IPS DF 4.7 (cell line): ENCODE measurements at regions not wholly inside any gene's neighbourhood (a gene's known extent, or its start where the extent isn't known, plus 50 kb on each side); places are given as distances from the start of the nearest gene placed in this dataset.

Source experiments
- DNase-seq: peaks from one replicate; pipeline ENCODE4 v3.0.0-alpha.2; 2013; ENCODE audit warnings: low spot score; ENCODE audit errors: extremely low read depth

DNA sequence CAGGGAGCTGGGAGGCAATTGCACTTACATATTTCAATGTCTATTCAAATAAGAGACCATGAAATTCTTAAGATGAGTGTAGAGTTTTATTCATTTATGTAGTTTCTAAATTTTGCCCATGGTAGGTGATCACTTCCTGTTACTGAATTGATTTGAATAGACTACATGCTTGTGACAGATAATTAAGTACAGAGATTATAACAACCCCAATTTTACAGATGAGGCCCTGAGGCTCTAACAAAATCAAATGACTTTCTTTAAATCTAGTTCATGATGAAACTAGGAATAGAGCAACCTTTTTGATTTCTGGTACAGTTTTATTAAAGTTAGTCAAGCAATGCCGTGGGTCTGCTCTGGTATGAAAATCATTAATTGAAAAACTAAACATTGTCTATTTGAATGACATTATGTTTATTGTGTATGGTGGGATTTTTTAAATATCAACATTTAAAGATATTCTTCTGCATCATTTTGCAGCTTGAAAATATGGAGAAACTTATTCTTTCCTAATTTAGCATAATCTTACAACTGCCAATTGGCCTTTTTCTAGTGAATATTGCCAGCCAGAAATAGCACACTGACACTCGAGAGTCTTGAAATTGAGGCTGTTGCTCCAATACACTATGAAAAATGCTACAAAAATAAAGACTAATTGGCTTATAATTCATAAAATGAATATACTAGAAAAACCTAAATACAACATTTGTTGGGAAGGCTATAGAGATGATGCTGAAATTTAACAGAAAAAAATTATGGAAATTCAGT lies 308.9 kb downstream of the SLC6A15 start:
- DNase-seq, result no peak

DNA sequence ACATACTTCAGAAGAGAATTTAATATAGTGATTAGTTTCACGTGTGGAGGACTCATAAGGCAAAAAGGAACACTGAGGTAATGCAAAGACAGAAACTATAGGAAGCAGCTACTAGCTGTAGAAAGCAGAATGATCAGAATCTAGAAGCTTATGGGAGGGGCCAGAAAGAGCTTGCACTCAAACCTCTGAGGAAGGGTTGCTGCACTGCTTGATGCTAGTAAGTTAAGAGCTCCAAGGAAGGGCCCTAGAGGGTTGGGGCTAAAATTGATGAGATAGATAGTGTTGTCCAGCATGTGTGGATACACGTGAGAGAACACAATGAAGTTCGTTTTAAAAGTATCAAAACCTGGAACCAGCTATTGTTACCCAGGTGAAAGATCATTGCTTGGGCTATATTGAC lies 311.1 kb downstream of the SLC6A15 start:
- DNase-seq, result no peak

GRCh38 chr12:84599539-84599938 lies 313.1 kb downstream of the SLC6A15 start:
- DNase-seq, result no peak

- no peak for DNase-seq
Observed at GRCh38 chr12:84596266-84596665, 316.3 kb downstream of the SLC6A15 start.

GRCh38 chr12:84594157-84594556 lies 318.4 kb downstream of the SLC6A15 start:
- no peak for DNase-seq

GRCh38 chr12:84585776-84586395 lies 326.7 kb downstream of the SLC6A15 start:
- DNase-seq, result no peak

DNA sequence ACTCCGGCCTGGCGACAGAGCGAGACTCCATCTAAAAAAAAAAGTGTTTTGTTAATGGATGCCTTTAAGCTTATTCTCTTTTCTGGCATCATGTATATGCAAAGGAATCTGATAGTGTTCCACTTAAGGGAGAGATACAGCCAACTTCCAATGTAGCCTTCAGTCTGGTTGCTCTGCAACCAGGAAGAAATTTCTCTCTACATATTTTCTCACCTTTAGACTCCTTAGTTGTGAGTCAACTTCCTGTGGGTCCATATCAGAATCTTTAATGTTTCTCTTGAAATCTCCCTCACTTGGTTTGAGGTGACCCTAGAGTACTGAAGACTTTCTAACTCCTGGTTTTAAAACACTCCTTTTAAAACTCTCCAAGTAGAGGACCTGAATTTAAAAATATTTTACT lies 340.4 kb downstream of the SLC6A15 start:
- DNase-seq, result no peak

DNA sequence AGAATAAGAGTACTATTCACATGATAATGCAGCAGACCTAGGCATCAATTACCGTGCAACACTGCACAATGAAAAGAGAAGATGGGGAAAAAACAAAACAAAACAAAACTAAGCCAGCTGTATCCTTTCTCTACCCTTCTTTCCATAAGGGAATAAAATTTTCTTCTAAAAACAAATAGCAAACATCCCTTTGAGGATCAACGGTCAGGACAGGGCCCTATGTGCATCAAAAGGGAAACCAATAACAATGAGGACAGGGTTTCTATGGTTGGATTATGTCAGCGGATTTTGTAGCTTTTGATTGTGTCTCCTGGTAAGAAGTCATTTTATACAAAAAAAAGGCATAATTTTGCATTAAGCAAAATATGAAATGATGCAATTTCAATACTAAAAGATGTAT lies 350.3 kb downstream of the SLC6A15 start:
- no peak for DNase-seq

- DNase-seq, result no peak
Observed at GRCh38 chr12:84561351-84561750, 351.2 kb downstream of the SLC6A15 start.

- no peak for DNase-seq
Observed at GRCh38 chr12:84554199-84554723, 358.3 kb downstream of the SLC6A15 start.

DNA sequence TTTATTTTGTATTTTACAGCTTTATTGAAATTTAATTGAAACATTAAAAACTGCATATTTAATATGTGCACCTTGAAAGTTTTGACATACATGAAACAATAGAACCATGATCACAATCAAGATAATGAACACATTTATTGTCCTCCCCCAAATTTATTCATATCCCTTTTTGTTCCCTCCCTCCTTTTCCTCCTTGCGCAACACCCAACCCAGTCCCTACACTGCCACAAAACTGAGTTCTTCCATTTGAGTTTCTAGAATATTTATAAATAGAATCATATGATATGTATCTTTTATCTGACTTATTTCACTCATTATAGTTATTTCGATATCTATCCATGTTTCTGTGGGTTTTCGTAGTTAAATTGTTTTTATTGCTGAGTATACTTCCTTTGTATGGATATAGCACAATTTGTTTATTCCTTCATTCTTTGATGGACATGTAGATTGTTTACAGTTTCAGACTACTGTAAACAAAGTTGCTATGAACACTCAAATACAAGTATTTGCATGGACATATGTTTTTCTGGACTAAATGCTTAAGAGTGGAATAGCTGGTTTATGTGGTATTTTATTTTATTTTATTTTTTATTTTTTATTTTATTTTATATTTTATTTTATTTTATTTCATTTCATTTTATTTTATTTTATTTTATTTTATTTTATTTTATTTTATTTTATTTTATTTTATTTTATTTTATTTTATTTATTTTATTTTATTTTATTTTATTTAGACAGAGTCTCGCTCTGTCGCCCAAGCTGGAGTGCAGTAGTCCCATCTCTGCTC lies 359.1 kb downstream of the SLC6A15 start:
- DNase-seq, result no peak

DNA sequence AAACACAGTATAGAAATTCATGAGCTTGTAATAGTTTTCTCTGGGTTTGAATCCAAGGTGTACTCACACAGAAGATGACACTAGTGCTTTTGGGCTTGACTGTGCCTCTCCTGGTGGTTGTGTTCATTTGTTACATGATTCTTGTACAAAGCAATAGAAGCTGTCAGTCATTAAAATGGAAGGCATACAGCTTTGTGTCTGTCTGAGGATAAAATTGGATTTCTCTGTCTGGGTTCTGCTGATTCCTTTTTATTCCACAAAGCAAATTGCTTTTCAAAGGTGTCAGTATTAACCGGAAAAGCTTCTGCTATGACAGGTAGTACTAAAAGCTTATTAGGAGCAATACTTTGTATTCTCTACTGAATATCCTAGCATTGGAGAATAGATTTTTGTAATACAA lies 361.2 kb downstream of the SLC6A15 start:
- DNase-seq, result no peak

- no peak for DNase-seq
Observed at GRCh38 chr12:84550518-84550917, 362.1 kb downstream of the SLC6A15 start.

DNA sequence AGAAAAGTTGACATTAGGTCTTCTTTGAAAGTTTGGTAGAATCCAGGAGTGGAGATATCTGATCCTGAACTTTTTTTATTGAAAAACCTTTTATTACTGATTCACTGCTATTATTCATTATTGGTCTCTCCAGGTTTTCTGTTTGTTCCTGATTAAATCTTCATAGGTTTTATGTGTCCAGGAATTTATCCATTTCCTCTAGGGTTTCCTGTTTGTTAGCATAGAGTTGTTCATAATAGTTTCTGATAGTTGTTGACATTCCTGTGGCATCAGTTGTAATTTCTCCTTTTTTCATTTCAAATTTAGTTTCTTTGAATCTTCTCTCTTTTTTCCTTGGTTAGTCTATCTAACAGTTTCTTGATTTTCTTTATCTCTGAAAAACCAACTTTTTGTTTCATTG lies 370.3 kb downstream of the SLC6A15 start:
- no peak for DNase-seq

GRCh38 chr12:84537666-84538065 lies 374.9 kb downstream of the SLC6A15 start:
- no peak for DNase-seq

- DNase-seq, result no peak
Observed at GRCh38 chr12:84512751-84513150, 399.8 kb downstream of the SLC6A15 start.

- DNase-seq, result no peak
Observed at GRCh38 chr12:84508851-84509260, 403.7 kb downstream of the SLC6A15 start.

DNA sequence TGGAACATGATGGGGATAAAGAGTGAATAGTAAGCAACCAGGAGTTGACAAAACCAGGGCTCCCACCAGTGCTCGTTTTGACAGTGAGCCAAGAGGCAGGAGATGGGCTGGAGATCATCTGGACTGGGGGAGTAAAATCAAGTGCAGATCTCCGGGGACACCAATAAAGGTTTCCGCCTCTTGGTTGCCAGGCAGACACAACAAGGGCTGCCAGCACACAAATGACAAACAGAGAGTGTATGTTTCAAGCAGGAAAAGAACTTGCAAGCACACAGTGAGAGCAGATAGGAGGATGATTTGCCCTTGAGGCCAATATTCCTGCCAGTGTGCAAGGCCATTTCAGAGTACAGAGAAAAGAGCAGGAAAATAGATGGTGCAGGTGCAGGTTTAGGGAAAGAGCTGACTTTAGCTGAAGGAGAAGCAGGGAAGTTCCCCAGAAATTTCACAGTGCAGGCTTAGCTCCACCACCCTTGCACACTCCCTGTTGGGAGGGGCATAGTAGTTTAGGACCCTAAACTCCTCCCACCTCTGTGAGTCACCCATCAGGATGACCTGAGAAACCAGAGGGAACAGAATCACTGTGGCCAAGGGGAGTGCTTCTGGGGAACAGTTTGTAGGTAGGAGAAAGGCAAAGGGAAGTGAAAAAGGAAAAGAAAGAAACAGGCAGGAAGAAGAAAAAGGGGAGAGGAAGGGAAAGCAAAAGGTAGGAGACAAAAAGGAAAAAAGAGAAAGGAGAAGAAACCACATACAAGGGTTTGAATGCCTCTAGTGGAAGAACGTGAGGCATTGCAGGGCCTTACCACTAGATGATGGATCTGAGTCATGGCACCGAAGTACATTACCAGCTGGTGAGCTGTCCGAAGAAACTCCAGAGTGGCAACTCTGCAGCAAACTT lies 404.4 kb downstream of the SLC6A15 start:
- DNase-seq, result no peak

DNA sequence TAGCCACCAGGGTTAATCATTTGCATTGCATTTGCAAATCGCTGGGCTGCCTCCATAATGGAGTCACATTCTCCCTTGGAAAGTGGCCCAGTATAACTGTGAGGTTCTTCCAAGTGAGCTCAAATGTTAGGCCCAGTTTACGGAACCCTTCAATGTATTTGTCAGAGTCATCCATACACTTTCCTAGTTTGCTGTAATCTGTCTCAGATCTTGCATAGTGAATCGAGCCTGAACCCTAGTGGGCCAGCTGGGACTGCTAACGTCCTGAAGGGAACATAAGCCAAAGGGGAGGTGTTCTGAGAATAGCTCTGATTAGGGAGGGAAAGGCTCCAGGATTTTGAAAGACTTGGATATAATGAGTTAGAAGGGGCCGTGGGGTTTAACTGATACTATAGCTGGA lies 406.3 kb downstream of the SLC6A15 start:
- DNase-seq, result no peak

- DNase-seq, result no peak
Observed at GRCh38 chr12:84502907-84503787, 409.5 kb downstream of the SLC6A15 start.
